K562 (cell line): ENCODE measurements at regions not wholly inside any gene's neighbourhood (a gene's known extent, or its start where the extent isn't known, plus 50 kb on each side); places are given as distances from the start of the nearest gene placed in this dataset.
A peak's percentile ranks its signal among the peaks of the same experiment; 100 is the strongest.

ENCODE experiments used
- BCOR ChIP-seq: fragments of 450-650 bp; IDR thresholded peaks from 2 replicates; pipeline ENCODE4 v1.6.1; 2016
- DPF2 ChIP-seq: fragments of 450-650 bp; IDR thresholded peaks from 2 replicates; pipeline ENCODE4 v1.6.1; 2016
- EHMT2 ChIP-seq: fragments of 450-650 bp; IDR thresholded peaks from 2 replicates; pipeline ENCODE4 v1.6.1; 2018; ENCODE audit warnings: antibody characterized with exemption
- ESRRA ChIP-seq: fragments of 450-650 bp; IDR thresholded peaks from 2 replicates; pipeline ENCODE4 v1.6.1; 2014; ENCODE audit warnings: low read depth, mild to moderate bottlenecking, moderate library complexity, borderline replicate concordance
- ETV5 ChIP-seq: sonication (generic); formaldehyde crosslinking; IDR thresholded peaks from 2 replicates; pipeline ENCODE4 v1.4.0; 2020; ENCODE audit warnings: low read depth, mild to moderate bottlenecking, missing genetic modification reagents
- FOXM1 ChIP-seq, 2 experiments: fragments of 450-650 bp in 1 of 2; sonication (generic) in 1 of 2; formaldehyde crosslinking in 1 of 2; IDR thresholded peaks; 2 replicates each; pipeline versions ENCODE4 v1.6.1 to v1.9.0; 2017 to 2022; ENCODE audit warnings: low read depth in 2 of 2, mild to moderate bottlenecking in 2 of 2, missing genetic modification reagents in 1 of 2, moderate library complexity in 1 of 2
- JUND ChIP-seq, 2 experiments: IDR thresholded peaks; 2 replicates in 1 of 2; 3 replicates in 1 of 2; pipeline ENCODE4 v1.6.1; 2011; ENCODE audit warnings: borderline replicate concordance in 2 of 2, low read depth in 2 of 2, low read length in 2 of 2, improper control_type of control experiment in 1 of 2, missing biosample characterization in 1 of 2, missing genetic modification characterization in 1 of 2, missing genetic modification reagents in 1 of 2
- KDM2B ChIP-seq: fragments of 250-450 bp; sonication (Bioruptor Pico); IDR thresholded peaks from 2 replicates; pipeline ENCODE4 v1.8.0; 2021; ENCODE audit warnings: mild to moderate bottlenecking, moderate library complexity
- KLF6 ChIP-seq: fragments of 250-450 bp; sonication (Bioruptor Pico); IDR thresholded peaks from 2 replicates; pipeline ENCODE4 v1.4.0; 2020; ENCODE audit warnings: mild to moderate bottlenecking, moderate library complexity, borderline replicate concordance
- MEF2A ChIP-seq: IDR thresholded peaks from 2 replicates; pipeline ENCODE4 v1.6.1; 2011; ENCODE audit warnings: low read depth, mild to moderate bottlenecking, low read length, moderate library complexity; ENCODE audit not compliant: control insufficient read depth
- NFIX ChIP-seq: fragments of 250-450 bp; sonication (Bioruptor Pico); IDR thresholded peaks from 2 replicates; pipeline ENCODE4 v1.4.0; 2020; ENCODE audit warnings: low read depth, mild to moderate bottlenecking, moderate library complexity
- NFRKB ChIP-seq: fragments of 450-650 bp; IDR thresholded peaks from 2 replicates; pipeline ENCODE4 v1.6.1; 2016; ENCODE audit warnings: low read depth
- NR1H2 ChIP-seq: sonication (generic); formaldehyde crosslinking; IDR thresholded peaks from 2 replicates; pipeline ENCODE4 v1.4.0; 2020; ENCODE audit warnings: mild to moderate bottlenecking, missing genetic modification reagents
- NR4A1 ChIP-seq, 2 experiments: fragments of 250-450 bp in 1 of 2; fragments of 450-650 bp in 1 of 2; sonication (Bioruptor Pico) in 1 of 2; IDR thresholded peaks; 2 replicates each; pipeline versions ENCODE4 v1.4.0 to v1.6.1; 2016 to 2020; ENCODE audit warnings: mild to moderate bottlenecking in 2 of 2, missing compliant biosample characterization in 1 of 2, missing genetic modification characterization in 1 of 2, moderate library complexity in 1 of 2
- NUFIP1 ChIP-seq: fragments of 450-650 bp; IDR thresholded peaks from 2 replicates; pipeline ENCODE4 v1.6.1; 2018; ENCODE audit not compliant: partially characterized antibody
- PHF8 ChIP-seq: fragments of 200-600 bp; sonication (generic); IDR thresholded peaks from 2 replicates; pipeline ENCODE4 v1.6.1; 2012; ENCODE audit warnings: mixed run types, mild to moderate bottlenecking, inconsistent platforms, low read length, moderate library complexity, borderline replicate concordance
- POLR2G ChIP-seq: fragments of 200-400 bp; formaldehyde crosslinking; IDR thresholded peaks from 2 replicates; pipeline ENCODE4 v1.6.1; 2017; ENCODE audit warnings: low read depth, mild to moderate bottlenecking, antibody characterized with exemption, low read length, moderate library complexity
- PRPF4 ChIP-seq: fragments of 200-400 bp; formaldehyde crosslinking; IDR thresholded peaks from one replicate; pipeline ENCODE4 v1.6.1; 2017; ENCODE audit warnings: low read length, low read depth, mild to moderate bottlenecking; ENCODE audit not compliant: insufficient read depth, poor library complexity, severe bottlenecking
- SETDB1 ChIP-seq: IDR thresholded peaks from one replicate; pipeline ENCODE4 v1.6.1; 2012; ENCODE audit warnings: low read length, control low read depth, inconsistent platforms
- ZBTB17 ChIP-seq: fragments of 450-650 bp; formaldehyde crosslinking; IDR thresholded peaks from 2 replicates; pipeline ENCODE4 v1.4.0; 2020; ENCODE audit warnings: mild to moderate bottlenecking
- ZC3H11A ChIP-seq: IDR thresholded peaks from 2 replicates; pipeline ENCODE4 v1.6.1; 2012; ENCODE audit warnings: low read depth, low read length, improper control_type of control experiment
- ZNF12 ChIP-seq: sonication (generic); formaldehyde crosslinking; IDR thresholded peaks from 2 replicates; pipeline ENCODE4 v1.4.0; 2020; ENCODE audit warnings: mild to moderate bottlenecking, missing genetic modification reagents
- ZNF165 ChIP-seq: fragments of 250-450 bp; sonication (Bioruptor Pico); IDR thresholded peaks from 2 replicates; pipeline ENCODE4 v1.4.0; 2020; ENCODE audit warnings: borderline replicate concordance
- ZNF41 ChIP-seq: fragments of 250-450 bp; sonication (Bioruptor Pico); conservative IDR thresholded peaks from 2 replicates; pipeline ENCODE4 v1.4.0; 2020; ENCODE audit warnings: mild to moderate bottlenecking
- TF ChIP-seq, protein P1 (sequence below): sonication (generic); formaldehyde crosslinking; IDR thresholded peaks from 2 replicates; pipeline ENCODE4 v1.8.1; 2023; ENCODE audit warnings: mild to moderate bottlenecking, missing genetic modification reagents
- TF ChIP-seq, protein P2 (sequence below): fragments of 200-800 bp; sonication (Bioruptor generic); IDR thresholded peaks from 2 replicates; pipeline ENCODE4 v1.6.1; 2017; ENCODE audit warnings: missing genetic modification characterization, missing compliant biosample characterization
- TF ChIP-seq, protein P3 (sequence below): fragments of 450-650 bp; conservative IDR thresholded peaks from 2 replicates; pipeline ENCODE4 v1.6.1; 2016; ENCODE audit warnings: missing genetic modification characterization, low read depth, mild to moderate bottlenecking, missing compliant biosample characterization, moderate library complexity

DNA sequence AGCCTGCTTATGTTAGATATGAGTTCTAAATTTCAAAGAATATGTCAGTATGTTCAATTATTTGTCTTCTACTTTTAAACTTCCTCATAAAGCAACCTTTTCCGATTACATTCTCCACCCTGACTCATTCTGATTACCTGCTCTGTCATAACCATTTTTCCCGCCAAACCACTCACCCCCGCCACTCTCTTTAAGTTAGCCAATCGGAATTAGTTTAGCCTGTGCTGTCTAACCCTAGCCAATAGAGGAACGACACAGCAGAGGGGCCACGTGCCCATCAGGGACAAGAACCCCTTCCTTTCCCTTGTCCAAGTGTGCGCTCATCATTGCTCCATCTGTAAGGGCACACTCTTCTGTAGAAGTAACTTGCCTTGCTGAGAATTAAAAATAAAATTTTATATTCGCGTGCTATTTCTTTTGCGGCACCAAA, 91.4 kb downstream of the CCDC71L start (continued):
- TF ChIP-seq, protein P1, sequence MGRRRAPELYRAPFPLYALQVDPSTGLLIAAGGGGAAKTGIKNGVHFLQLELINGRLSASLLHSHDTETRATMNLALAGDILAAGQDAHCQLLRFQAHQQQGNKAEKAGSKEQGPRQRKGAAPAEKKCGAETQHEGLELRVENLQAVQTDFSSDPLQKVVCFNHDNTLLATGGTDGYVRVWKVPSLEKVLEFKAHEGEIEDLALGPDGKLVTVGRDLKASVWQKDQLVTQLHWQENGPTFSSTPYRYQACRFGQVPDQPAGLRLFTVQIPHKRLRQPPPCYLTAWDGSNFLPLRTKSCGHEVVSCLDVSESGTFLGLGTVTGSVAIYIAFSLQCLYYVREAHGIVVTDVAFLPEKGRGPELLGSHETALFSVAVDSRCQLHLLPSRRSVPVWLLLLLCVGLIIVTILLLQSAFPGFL (CRISPR knock-in tag): no peak
- no peak for TF ChIP-seq PRPF4
- TF ChIP-seq ZNF12: no peak
- no peak for TF ChIP-seq KDM2B (CRISPR knock-in tag)
- TF ChIP-seq, protein P2, sequence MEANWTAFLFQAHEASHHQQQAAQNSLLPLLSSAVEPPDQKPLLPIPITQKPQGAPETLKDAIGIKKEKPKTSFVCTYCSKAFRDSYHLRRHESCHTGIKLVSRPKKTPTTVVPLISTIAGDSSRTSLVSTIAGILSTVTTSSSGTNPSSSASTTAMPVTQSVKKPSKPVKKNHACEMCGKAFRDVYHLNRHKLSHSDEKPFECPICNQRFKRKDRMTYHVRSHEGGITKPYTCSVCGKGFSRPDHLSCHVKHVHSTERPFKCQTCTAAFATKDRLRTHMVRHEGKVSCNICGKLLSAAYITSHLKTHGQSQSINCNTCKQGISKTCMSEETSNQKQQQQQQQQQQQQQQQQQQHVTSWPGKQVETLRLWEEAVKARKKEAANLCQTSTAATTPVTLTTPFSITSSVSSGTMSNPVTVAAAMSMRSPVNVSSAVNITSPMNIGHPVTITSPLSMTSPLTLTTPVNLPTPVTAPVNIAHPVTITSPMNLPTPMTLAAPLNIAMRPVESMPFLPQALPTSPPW: peak; percentile 52; the same call in 1 of the 2 replicates
- TF ChIP-seq, protein P3, sequence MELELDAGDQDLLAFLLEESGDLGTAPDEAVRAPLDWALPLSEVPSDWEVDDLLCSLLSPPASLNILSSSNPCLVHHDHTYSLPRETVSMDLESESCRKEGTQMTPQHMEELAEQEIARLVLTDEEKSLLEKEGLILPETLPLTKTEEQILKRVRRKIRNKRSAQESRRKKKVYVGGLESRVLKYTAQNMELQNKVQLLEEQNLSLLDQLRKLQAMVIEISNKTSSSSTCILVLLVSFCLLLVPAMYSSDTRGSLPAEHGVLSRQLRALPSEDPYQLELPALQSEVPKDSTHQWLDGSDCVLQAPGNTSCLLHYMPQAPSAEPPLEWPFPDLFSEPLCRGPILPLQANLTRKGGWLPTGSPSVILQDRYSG (tag): peak; percentile 76
- TF ChIP-seq DPF2: no peak
- TF ChIP-seq PHF8: no peak
- TF ChIP-seq NR1H2 (CRISPR knock-in tag): no peak
- TF ChIP-seq BCOR: no peak
- TF ChIP-seq ZBTB17 (CRISPR knock-in tag): peak; percentile 69; the same call in 1 of the 2 replicates
- TF ChIP-seq ZNF41: peak; percentile 82
- 0 out of 2 replicates have a peak, but pooled peaks have one; percentile 14 for TF ChIP-seq ETV5 (CRISPR knock-in tag)
- TF ChIP-seq NFRKB: peak; percentile 99
- TF ChIP-seq NUFIP1: no peak
- no peak for TF ChIP-seq ZC3H11A
- peak; percentile 86 for TF ChIP-seq FOXM1 (IDR thresholded peaks at IDR 0.05; ENCODE audit: low read depth)
- 0 out of 2 replicates have a peak, but pooled peaks have one; percentile 59 for TF ChIP-seq FOXM1 (CRISPR knock-in tag; IDR thresholded peaks at IDR 0.05; ENCODE audit: low read depth)
- no peak for TF ChIP-seq POLR2G
- peak; percentile 67; the same call in 1 of the 2 replicates for TF ChIP-seq JUND (IDR thresholded peaks at IDR 0.05; ENCODE audit: borderline replicate concordance, low read depth, low read length)
- no peak; the same call in 2 of the 3 replicates for TF ChIP-seq JUND (tag; IDR thresholded peaks at IDR 0.05; ENCODE audit: borderline replicate concordance, low read depth, low read length)
- TF ChIP-seq SETDB1: no peak
- peak; percentile 23; the same call in 1 of the 2 replicates for TF ChIP-seq NFIX (CRISPR knock-in tag)
- TF ChIP-seq ESRRA: no peak; the same call in 1 of the 2 replicates
- TF ChIP-seq ZNF165 (CRISPR knock-in tag): peak; percentile 77; the same call in 1 of the 2 replicates
- no peak; the same call in 1 of the 2 replicates for TF ChIP-seq EHMT2
- peak; percentile 90 for TF ChIP-seq NR4A1 (CRISPR knock-in tag; IDR thresholded peaks at IDR 0.05)
- TF ChIP-seq NR4A1 (tag; IDR thresholded peaks at IDR 0.05): peak; percentile 91
- TF ChIP-seq KLF6 (CRISPR knock-in tag): peak; percentile 93
- TF ChIP-seq MEF2A: no peak
